ENCODE measurements at regions not wholly inside any gene's neighbourhood (a gene's known extent, or its start where the extent isn't known, plus 50 kb on each side); places are given as distances from the start of the nearest gene placed in this dataset.

DNA sequence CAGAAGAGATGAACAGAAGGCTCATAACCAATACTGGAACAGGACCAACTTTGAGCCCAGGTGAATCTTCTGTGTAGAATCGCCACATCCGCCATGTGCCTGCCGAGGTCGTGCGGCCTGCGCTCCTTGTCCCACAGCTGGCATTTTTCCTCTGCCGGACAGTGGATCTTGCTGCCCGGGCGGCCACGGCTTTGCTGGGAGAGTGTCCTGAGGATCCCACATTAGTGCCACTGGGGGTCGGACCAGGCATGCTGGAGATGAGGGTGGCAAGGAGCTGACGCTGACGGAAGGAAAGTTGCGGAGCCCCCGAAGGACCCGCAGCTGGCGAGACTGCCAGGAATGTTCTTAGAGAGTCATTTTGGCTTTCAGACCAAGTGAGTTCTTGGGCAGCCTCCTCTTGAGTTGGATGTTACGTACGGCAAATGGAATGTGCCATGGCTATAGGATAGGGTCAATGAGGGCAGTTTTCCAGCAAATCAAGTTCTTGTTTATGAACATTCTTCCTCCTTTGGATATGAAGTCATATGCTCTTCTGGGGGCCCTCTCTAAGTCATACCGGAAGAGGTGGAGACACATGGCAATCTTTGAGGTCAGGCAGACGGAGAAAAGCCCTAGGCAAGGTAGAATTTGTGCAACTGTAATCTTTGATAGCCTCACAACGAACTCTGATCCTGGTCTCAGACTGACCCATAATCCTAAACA, 57.4 kb upstream of the NUP160 start:
- TF ChIP-seq, protein P1, sequence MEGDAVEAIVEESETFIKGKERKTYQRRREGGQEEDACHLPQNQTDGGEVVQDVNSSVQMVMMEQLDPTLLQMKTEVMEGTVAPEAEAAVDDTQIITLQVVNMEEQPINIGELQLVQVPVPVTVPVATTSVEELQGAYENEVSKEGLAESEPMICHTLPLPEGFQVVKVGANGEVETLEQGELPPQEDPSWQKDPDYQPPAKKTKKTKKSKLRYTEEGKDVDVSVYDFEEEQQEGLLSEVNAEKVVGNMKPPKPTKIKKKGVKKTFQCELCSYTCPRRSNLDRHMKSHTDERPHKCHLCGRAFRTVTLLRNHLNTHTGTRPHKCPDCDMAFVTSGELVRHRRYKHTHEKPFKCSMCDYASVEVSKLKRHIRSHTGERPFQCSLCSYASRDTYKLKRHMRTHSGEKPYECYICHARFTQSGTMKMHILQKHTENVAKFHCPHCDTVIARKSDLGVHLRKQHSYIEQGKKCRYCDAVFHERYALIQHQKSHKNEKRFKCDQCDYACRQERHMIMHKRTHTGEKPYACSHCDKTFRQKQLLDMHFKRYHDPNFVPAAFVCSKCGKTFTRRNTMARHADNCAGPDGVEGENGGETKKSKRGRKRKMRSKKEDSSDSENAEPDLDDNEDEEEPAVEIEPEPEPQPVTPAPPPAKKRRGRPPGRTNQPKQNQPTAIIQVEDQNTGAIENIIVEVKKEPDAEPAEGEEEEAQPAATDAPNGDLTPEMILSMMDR (conservative IDR thresholded peaks at IDR 0.05), result no peak
- no peak for TF ChIP-seq EZH2 (IDR thresholded peaks at IDR 0.05; ENCODE audit: low read depth)
